NCI-H1436 treated with DMSO at 0.1 percent for 48 hours (cell line): ENCODE measurements at regions not wholly inside any gene's neighbourhood (a gene's known extent, or its start where the extent isn't known, plus 50 kb on each side); places are given as distances from the start of the nearest gene placed in this dataset.
"Not testable (repeated sequence)": the region's sequence is repeated elsewhere in the genome, so short reads cannot be mapped to it uniquely, and the experiment has no call there.

Experiments
- DNase-seq: peaks from one replicate; lab custom pipeline; 2025; lab: John Stamatoyannopoulos, UW

DNA sequence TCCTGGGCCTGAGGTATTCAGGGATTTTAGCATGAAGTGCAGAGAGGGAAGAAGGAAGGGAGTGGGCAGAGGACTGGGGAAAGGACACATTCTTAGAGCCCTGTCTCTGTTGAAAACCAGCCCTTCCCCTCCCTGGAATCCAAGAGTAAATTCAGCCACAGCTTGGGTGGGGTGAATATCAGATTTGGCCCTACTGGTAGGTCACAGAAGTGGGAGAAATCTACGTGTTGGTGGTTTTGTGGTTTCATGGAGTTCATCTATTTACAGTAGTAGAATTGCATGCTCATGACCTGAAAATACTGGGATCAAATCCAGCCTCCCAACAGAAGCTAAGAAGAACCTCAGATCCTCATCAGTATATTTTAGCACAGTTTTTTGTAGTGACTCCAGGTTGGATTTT lies 404.4 kb downstream of the BMP2 start:
- no peak for DNase-seq

- no peak for DNase-seq
These were observed 407.1 kb downstream of the BMP2 start for GRCh38 chr20:7174554-7174953.

- not testable (repeated sequence) for DNase-seq
These were observed 408.3 kb downstream of the BMP2 start for GRCh38 chr20:7175827-7176226.

DNA sequence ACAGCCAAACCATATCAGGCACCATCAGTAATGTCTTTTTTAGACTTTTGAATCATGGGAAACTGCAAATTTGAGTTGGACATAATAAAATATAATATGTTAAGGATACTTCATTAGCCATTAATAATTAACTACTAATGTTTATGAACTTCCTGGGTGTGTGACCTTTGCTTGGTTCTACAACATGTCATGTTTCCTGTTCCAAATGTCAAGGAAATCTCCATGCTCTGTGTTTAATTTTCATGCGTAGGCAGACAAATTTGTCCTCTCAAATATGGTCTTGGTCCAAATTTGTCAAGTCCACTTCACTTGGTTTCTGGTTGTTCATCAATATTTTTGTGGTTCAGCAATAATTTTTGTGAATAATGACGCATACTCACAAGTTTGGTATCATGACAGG lies 410.5 kb downstream of the BMP2 start:
- no peak for DNase-seq

- DNase-seq = no peak
These were observed 413.0 kb downstream of the BMP2 start for GRCh38 chr20:7180256-7181045.

GRCh38 chr20:7189231-7189630 lies 421.7 kb downstream of the BMP2 start:
- no peak for DNase-seq

DNA sequence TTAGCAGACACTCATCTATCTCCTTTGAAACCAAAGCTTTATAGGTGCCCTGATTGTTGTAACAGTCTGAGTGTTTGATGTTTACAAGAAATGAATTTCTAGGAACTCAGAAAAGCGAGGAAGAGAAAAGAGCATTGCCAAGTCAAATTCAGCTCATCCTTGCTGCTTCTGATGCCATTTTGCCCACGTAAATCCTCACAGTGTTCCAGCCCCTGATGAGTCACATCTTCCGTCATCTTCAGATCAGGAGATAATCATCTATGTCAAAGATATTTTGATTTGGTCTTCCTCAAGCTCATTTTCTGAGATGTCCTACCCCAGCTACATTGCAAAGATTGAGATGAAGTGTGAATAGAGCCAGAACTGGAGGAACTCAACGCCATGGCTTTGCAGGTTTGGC lies 426.2 kb downstream of the BMP2 start:
- no peak for DNase-seq

DNA sequence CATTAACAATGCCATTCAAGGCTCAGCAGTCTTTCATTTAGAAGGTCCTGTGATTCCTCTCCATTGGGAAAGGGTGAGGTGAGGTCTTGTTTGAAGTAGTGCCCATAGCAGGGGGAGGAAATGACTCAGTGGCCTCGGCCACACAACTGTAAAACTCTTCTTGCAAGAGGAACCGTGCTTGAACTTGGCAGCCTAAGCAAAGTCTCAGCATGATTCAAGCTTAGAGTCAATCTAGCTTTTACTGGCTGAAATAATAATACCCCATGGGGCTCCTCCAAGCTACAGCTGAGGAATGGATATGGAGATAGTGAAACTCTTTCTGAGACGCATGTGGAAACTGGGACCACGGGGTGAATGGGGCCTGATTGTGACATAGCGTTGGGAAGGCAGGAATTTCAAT lies 428.2 kb downstream of the BMP2 start:
- no peak for DNase-seq

DNA sequence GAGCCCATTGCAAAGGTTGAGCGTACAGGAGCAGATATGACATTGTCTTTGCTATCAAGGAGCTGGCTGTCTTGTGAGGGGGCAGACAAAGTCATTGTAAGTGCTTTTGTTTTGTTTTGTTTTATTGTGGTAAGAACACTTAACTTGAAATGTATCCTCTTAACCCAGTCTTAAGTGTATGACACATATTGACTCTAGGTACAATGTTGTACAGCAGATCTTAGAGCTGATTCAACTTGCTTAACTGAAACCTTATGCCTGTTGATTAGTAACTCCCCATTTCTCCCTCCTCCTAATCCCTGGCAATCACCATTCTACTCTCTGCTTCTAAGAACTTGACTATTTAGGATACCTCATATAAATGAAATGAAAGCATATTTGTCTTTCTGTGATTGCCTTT lies 429.0 kb downstream of the BMP2 start:
- DNase-seq = no peak

DNA sequence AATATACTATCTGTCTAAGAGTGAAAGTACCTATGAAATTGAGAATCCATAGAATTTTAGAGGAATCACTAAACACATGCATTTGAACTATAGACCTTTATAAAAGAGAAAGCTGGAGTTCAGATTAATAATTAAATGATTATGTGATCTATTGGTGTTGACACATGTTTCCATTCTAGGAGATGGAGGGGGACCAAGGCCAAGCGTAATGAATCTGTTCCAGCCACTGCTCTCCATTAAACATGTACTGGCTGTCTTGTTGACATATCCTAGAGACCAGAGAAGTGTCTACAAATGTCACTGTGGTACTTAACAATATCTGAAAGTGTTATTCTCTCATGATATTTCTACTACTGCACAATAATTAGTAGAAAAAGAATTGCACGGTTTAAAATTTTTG lies 432.4 kb downstream of the BMP2 start:
- DNase-seq = no peak

- DNase-seq = no peak
These were observed 439.8 kb downstream of the BMP2 start for GRCh38 chr20:7207186-7207798.

DNA sequence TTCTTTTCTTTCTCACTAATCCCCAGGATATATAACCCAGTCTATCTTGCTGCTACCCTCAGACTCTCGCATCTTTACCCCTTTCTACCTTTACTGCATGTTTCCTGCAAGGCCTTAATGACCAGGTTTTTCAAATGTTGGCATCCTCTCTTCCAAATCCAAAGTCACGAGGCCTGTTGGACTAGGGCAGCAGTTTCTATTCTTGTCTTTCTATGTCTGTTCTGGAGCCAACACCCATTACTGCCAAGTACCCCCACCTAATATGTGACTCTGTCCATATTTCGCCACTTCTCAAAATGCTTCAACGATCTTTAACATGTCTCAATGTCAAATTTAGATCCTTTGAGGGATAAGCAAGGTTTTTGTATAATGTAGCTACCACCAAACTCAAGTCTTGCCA lies 443.4 kb downstream of the BMP2 start:
- no peak for DNase-seq

- DNase-seq = no peak
These were observed 446.7 kb downstream of the BMP2 start for GRCh38 chr20:7214081-7214740.

- DNase-seq = no peak
These were observed 450.1 kb downstream of the BMP2 start for GRCh38 chr20:7217606-7218005.

DNA sequence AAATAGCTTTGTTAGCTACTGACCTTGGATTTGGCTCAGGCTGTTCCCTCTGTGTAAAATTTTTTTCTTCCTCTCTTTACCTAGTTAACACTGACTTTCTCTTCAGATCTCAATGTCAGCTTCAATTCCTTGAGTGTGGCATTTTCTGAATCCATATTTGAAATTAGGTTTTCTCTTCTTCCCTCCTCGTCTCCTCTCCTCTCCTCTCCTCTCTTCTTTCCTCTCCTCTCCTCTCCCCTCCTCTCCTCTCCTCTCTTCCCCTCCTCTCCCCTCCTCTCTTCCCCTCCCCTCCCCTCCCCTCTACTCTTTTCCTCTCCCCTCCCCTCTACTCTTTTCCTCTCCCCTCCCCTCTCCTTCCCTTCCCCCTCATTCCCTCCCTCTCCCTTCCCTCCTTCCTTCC lies 453.3 kb downstream of the BMP2 start:
- DNase-seq = no peak

GRCh38 chr20:7226156-7226555 lies 458.7 kb downstream of the BMP2 start:
- no peak for DNase-seq

DNA sequence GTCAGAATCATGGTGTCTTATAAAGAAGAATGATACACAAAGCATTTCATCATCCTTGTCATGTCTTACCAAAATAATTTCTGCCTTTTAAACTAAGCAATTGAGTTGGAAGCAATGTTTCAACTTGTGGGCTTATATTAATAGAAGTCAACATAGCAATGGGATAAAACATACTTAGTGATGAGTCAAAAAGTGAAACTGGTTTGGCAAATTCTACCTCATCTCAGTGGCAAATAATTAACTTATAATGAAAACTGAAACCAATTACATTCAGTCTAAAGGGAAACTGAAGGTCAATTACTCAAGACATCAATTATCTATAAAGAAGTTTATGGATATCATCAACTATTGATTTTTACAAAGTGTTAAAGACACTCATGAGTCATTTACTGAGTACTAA lies 463.8 kb downstream of the BMP2 start:
- no peak for DNase-seq

GRCh38 chr20:7232796-7233195 lies 465.3 kb downstream of the BMP2 start:
- DNase-seq = no peak

- no peak for DNase-seq
These were observed 469.8 kb downstream of the BMP2 start for GRCh38 chr20:7237251-7237650.

- DNase-seq = no peak
These were observed 473.0 kb downstream of the BMP2 start for GRCh38 chr20:7240490-7240889.

GRCh38 chr20:7248281-7249201 lies 481.1 kb downstream of the BMP2 start:
- DNase-seq = no peak

DNA sequence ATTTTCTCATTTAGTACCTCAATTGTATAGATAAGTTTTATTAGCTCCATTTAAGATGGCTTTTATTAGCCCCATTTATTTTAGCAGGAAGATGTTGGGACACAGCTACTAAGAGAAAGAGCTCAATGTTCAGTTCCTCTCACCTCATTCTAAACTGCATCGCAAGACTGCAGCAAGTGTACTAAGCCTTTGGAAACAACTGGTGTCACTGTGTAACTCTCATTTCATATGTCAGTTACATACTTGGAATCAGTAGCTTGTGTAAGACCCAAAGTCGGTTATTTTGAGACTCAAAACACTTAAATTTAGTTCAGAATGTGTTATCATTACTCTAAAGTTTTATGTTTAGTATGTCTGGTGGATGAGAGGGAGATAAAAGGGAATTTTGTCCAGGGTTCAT lies 482.9 kb downstream of the BMP2 start:
- DNase-seq = no peak
